ENCODE measurements at regions not wholly inside any gene's neighbourhood (a gene's known extent, or its start where the extent isn't known, plus 50 kb on each side); places are given as distances from the start of the nearest gene placed in this dataset.

GRCh38 chr13:30033681-30034457 is 183.5 kb upstream of the UBL3 start:
- no peak for DNase-seq (ENCODE audit: low read depth in 1 of 2, low spot score in 1 of 2)

GRCh38 chr13:30032263-30032662 is 181.8 kb upstream of the UBL3 start:
- DNase-seq (ENCODE audit: low read depth in 1 of 2, low spot score in 1 of 2): no peak

- no peak for DNase-seq (ENCODE audit: low read depth in 1 of 2, low spot score in 1 of 2)
Observed at GRCh38 chr13:30031488-30031887, 181.1 kb upstream of the UBL3 start.

GRCh38 chr13:30030141-30030750 is 179.8 kb upstream of the UBL3 start:
- no peak for DNase-seq (ENCODE audit: low read depth in 1 of 2, low spot score in 1 of 2)

- no peak for DNase-seq (ENCODE audit: low read depth in 1 of 2, low spot score in 1 of 2)
Observed at GRCh38 chr13:30027569-30028455, 177.4 kb upstream of the UBL3 start.

GRCh38 chr13:30026909-30027308 is 176.5 kb upstream of the UBL3 start:
- DNase-seq (ENCODE audit: low read depth in 1 of 2, low spot score in 1 of 2): no peak

- no peak for DNase-seq (ENCODE audit: low read depth in 1 of 2, low spot score in 1 of 2)
Observed at GRCh38 chr13:30026093-30026492, 175.7 kb upstream of the UBL3 start.

GRCh38 chr13:30025351-30025750 is 174.9 kb upstream of the UBL3 start:
- DNase-seq (ENCODE audit: low read depth in 1 of 2, low spot score in 1 of 2): no peak

GRCh38 chr13:30024125-30024865 is 173.9 kb upstream of the UBL3 start:
- no peak for DNase-seq (ENCODE audit: low read depth in 1 of 2, low spot score in 1 of 2)

GRCh38 chr13:30023196-30023895 is 172.9 kb upstream of the UBL3 start:
- no peak for DNase-seq (ENCODE audit: low read depth in 1 of 2, low spot score in 1 of 2)

- no peak for DNase-seq (ENCODE audit: low read depth in 1 of 2, low spot score in 1 of 2)
Observed at GRCh38 chr13:30022796-30023195, 172.4 kb upstream of the UBL3 start.

GRCh38 chr13:30022256-30022655 is 171.8 kb upstream of the UBL3 start:
- DNase-seq (ENCODE audit: low read depth in 1 of 2, low spot score in 1 of 2): no peak

- DNase-seq (ENCODE audit: low read depth in 1 of 2, low spot score in 1 of 2): no peak
Observed at GRCh38 chr13:30021611-30022010, 171.2 kb upstream of the UBL3 start.

- no peak for DNase-seq (ENCODE audit: low read depth in 1 of 2, low spot score in 1 of 2)
Observed at GRCh38 chr13:30020726-30021312, 170.4 kb upstream of the UBL3 start.

GRCh38 chr13:30019648-30020626 is 169.5 kb upstream of the UBL3 start:
- DNase-seq (ENCODE audit: low read depth in 1 of 2, low spot score in 1 of 2): no peak

- no peak for DNase-seq (ENCODE audit: low read depth in 1 of 2, low spot score in 1 of 2)
Observed at GRCh38 chr13:30017880-30018279, 167.5 kb upstream of the UBL3 start.

GRCh38 chr13:30016398-30016797 is 166.0 kb upstream of the UBL3 start:
- DNase-seq (ENCODE audit: low read depth in 1 of 2, low spot score in 1 of 2): no peak

- no peak for DNase-seq (ENCODE audit: low read depth in 1 of 2, low spot score in 1 of 2)
Observed at GRCh38 chr13:30009411-30009810, 159.0 kb upstream of the UBL3 start.

GRCh38 chr13:30006246-30006645 is 155.8 kb upstream of the UBL3 start:
- no peak for DNase-seq (ENCODE audit: low read depth in 1 of 2, low spot score in 1 of 2)

Data from activated CD4-positive, alpha-beta T cell treated with anti-CD3 and anti-CD28 coated beads, Interleukin-2, amount 50 U/mL, for 24 hours (primary cell).